Left renal pelvis (tissue), 4 donors: ENCODE measurements at regions not wholly inside any gene's neighbourhood (a gene's known extent, or its start where the extent isn't known, plus 50 kb on each side); places are given as distances from the start of the nearest gene placed in this dataset.
A peak's percentile ranks its signal among the peaks of the same experiment; 100 is the strongest.

Experiments
- DNase-seq, 4 donors: peaks; one replicate each; pipeline ENCODE4 v3.0.0-alpha.2; 2013; ENCODE audit warnings: low read depth in 4 of 4, low spot score in 3 of 4

DNA sequence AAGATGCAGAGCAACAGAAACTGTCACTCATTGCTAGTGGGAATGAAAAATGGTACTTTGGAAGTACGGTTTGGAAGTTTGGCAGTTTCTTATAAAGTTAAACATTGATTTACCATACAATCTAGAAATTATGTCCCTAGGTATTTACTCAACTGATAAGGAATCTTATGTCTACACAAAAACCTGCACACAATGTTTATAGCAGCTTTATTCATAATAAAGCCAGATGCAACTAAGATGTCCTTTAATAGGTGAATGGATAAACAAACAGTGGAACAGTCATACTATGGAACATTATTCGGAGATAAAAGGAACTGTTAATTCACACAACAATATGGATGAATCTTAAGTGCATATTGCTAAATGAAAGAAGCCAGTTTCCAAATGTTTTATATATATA, 96.2 kb upstream of the SIRPA start:
- no peak for DNase-seq

GRCh38 chr20:1793821-1794220, 101.4 kb upstream of the SIRPA start:
- DNase-seq: no peak

DNA sequence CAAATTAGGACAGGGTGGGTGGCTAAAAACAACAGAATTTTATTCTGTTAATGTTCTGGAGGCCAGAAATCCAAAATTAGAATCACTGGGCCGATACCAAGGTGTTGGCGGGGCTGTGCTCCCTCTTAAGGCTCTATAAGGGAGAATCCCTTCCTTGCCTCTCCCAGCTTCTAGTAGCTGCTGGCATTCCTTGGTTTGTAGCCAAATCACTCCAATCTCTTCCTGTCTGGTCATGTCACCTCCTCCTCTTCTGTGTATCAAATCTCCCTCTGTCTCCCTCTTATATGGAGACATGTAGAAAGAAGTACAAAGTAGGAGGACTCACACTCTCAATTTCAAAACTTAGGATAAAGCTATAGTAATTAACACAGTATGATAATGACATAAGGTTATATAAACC, 102.9 kb upstream of the SIRPA start:
- DNase-seq: no peak

GRCh38 chr20:1790386-1790785, 104.8 kb upstream of the SIRPA start:
- DNase-seq: no peak

DNA sequence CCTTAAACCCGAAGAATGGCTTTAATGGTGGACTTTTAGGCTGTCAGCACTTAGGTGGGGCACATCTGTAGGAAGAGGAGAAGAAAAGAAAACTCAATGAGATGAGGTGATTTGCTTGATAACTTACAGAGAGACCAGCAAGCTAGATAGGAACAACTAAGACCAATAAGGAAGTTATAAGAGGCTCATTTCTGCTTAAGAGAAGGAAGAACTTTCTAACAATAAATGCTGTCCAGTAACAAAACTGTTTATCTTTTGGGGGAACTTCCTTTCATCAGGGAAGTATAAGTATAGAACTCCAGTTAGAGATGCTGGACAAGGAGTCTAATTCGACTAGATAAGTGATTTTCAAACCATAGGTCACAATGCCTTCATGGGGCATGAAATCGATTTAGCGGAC, 107.2 kb upstream of the SIRPA start:
- DNase-seq: no peak

GRCh38 chr20:1786486-1786885, 108.7 kb upstream of the SIRPA start:
- no peak for DNase-seq

GRCh38 chr20:1784586-1784985, 110.6 kb upstream of the SIRPA start:
- no peak for DNase-seq

DNA sequence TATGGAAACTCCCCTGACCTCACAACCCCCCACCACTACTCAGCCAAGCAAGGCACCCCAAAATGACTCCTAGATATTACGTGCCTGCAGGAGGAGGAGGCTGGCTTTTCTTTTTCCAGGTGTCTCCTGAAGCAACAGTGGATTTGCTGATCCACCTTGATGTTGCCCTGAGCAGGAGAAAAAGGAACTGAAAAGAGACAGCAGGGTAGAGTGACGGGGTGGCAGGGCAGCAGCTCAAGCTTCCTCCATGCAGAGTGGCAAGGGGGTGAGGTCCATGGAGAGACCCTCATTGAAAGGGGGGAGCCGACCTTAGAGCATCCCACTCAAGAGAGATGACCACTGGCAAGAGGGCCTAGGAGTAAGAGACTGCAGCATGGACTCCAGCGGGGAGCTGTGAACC, 112.0 kb upstream of the SIRPA start:
- no peak for DNase-seq

GRCh38 chr20:1782181-1782580, 113.0 kb upstream of the SIRPA start:
- DNase-seq: no peak

DNA sequence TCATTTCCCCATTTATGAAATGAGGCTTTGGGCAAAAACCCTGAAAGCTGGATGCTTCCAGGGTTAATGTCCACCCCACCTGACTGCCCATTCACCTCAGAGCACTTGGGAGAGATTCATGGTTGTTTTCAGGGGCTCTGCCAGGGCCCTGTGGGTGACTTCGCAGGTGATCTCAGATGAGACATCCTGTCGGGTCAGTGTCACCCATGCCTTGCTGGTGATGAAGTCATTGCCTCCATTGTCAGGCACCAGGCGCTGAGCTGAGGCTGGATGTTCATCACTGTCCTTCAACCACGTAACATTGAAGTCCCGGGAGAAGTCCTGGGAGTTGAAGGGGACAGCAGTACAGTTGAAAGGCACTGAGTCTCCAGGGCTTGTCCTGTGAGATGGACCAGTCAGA, 115.6 kb upstream of the SIRPA start:
- DNase-seq: no peak

DNA sequence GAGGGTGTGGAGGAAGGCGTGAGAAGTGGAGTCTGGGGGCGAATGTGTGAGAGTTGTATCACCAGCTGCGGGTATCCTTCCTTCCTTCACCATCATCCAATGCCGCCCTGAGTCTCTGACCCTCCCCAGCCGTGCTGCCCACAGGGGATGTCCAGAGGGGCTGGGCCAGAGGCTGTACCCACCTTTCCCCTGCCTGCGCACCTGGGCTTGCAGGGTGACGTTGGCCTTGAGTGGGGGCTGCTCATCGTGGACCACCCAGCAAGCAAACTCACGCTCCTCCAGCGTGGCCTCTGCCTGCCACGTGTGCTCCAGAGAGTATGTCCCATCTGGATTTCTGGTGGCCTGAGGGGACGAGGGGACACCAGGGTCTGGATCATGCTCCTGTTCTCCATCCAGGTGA, 116.9 kb upstream of the SIRPA start:
- DNase-seq: no peak

GRCh38 chr20:1777476-1777820, 117.8 kb upstream of the SIRPA start:
- no peak for DNase-seq

GRCh38 chr20:1776681-1777475, 118.3 kb upstream of the SIRPA start:
- DNase-seq: peak in 3 of 4 donors; percentile 72 to 84 (median 78)

GRCh38 chr20:1775117-1775516, 117.5 kb upstream of the SIRPG start:
- DNase-seq: no peak

- DNase-seq: no peak
These were observed 116.9 kb upstream of the SIRPG start for GRCh38 chr20:1774479-1774878.

GRCh38 chr20:1773816-1774215, 116.2 kb upstream of the SIRPG start:
- DNase-seq: no peak

DNA sequence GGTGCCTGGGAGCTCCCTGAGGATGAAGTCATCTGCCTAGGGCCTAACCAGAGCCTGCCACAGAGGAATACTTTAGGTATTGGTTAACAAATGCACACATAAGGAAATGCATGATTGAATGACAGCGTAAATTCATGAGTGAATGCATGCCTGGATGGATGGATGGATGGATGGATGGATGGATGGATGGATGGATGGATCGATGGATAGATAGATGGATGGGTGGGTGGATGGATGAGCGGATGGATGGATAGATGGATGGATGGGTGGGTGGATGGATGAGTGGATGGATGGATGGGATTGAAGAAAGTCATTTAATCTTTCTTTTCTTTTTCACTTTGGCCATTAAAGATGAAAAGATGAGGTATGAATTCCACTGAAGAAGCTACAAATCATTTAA, 111.9 kb upstream of the SIRPG start:
- no peak for DNase-seq

DNA sequence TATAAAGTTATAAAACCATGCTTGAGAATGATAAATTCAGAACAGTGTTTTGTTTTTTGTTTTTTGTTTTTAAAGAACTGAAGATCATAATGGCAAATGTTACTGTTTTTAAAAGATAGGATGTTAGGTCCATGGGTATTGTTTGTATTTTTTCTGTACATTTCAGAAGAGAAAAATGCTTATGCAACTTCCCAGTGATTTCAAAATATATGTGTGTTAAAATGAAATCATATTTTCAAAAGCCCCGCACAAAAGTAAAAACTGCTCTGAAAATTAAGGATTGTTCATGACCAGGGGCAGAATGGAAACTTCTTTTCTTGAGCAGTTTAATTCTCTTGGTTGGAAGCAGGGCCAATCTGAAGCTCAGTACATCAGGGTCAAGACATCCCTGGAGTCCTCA, 109.2 kb upstream of the SIRPG start:
- no peak for DNase-seq

- peak in 2 of 4 donors; percentile 50 to 65 for DNase-seq
These were observed 106.8 kb upstream of the SIRPG start for GRCh38 chr20:1764136-1765033.

DNA sequence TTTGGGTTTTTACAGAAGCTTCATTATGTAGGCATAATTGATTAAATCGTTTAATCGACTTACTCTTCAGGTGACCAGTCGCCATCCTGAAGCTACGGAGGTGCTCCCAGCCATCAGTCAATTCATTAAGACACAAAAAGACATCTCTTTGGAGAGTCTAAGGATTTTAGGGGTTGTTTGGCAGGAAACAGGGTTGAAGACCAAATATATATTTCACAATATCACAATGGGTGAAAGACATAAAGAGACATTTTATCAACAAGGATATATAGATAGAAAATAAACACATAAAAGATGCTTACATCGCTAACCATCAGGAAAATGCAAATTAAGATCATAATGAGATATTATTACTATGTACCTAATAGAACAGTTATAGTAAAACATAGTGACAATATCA, 104.0 kb upstream of the SIRPG start:
- no peak for DNase-seq

GRCh38 chr20:1761116-1761515, 103.5 kb upstream of the SIRPG start:
- DNase-seq: no peak

DNA sequence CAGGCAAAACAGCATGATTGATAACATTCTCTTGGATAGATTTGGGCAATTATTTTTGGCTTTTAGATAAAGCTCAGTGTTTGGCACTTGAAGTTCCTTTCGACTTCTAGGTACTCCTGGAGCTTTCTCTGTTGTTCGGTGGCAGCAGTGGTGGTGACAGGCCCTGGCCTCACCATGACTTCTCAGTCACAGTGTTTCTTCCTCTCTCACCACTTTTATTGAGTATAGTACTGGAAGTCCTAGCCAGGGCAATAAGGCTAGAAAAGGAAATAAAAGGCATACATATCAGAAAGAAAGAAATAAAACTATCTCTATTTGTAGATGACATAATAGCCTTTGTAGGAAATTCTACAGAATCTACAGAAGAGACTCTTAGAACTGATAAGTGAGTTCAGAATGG, 101.2 kb upstream of the SIRPG start:
- no peak for DNase-seq
